Activated T-cell treated with anti-CD3 and anti-CD28 coated beads, Interleukin-2, amount 50 U/mL, for 72 hours (primary cell): ENCODE measurements at regions not wholly inside any gene's neighbourhood (a gene's known extent, or its start where the extent isn't known, plus 50 kb on each side); places are given as distances from the start of the nearest gene placed in this dataset.
"Not testable (repeated sequence)": the region's sequence is repeated elsewhere in the genome, so short reads cannot be mapped to it uniquely, and the experiment has no call there.

Source experiments
- ATAC-seq, 2 donors: fragments of 150-1000 bp; cut with Tn5 transposase; replicated peaks in 1 of 2; 2 replicates each; pipeline ENCODE4 v1.10.0; 2021; ENCODE audit warnings: moderate library complexity in 2 of 2, mild to moderate bottlenecking in 1 of 2
- DNase-seq, 2 donors: peaks; one replicate each; pipeline ENCODE4 v3.0.0; 2021 to 2022; ENCODE audit warnings: mixed read lengths in 1 of 2
- H3K27ac Mint-ChIP-seq: one replicate; pipeline ENCODE4 v1.8.0; 2022; ENCODE audit warnings: mild to moderate bottlenecking, moderate library complexity, mixed read lengths
- H3K27me3 Mint-ChIP-seq: one replicate; pipeline ENCODE4 v1.8.0; 2022; ENCODE audit warnings: low read depth, mixed read lengths
- H3K36me3 Mint-ChIP-seq, 2 donors: one replicate each; pipeline ENCODE4 v1.8.0; 2022; ENCODE audit warnings: mixed read lengths in 2 of 2, mild to moderate bottlenecking in 1 of 2; ENCODE audit not compliant: insufficient read depth in 2 of 2
- H3K4me1 Mint-ChIP-seq: one replicate; pipeline ENCODE4 v1.8.0; 2022; ENCODE audit warnings: low read depth, mixed read lengths
- H3K4me3 Mint-ChIP-seq, 2 donors: one replicate each; pipeline ENCODE4 v1.8.0; 2022; ENCODE audit warnings: mild to moderate bottlenecking in 2 of 2, mixed read lengths in 2 of 2, moderate library complexity in 2 of 2
- H3K9me3 Mint-ChIP-seq, 2 donors: one replicate each; pipeline ENCODE4 v1.8.0; 2022; ENCODE audit warnings: mixed read lengths in 2 of 2

DNA sequence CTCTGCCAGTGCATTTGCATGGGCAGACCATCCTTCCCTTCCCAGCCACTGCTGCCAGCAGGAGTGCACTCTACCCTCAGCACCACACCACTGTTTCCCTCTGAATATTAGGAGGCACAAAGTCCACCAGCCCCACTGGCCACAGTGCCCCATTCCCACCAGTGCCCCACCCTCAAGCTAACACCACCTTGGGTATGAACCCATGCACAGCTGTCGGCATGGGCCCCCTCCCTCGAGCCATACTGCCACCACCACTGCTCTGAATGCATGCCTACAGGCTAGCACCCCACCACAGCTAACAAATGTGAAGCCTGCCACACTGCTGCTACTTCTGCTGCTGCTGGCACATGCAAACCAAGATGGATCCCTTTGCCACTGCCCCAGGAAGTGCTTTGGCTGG lies 810.4 kb downstream of the TRAM1L1 start:
- H3K4me3 Mint-ChIP-seq = no peak overlapping the region

DNA sequence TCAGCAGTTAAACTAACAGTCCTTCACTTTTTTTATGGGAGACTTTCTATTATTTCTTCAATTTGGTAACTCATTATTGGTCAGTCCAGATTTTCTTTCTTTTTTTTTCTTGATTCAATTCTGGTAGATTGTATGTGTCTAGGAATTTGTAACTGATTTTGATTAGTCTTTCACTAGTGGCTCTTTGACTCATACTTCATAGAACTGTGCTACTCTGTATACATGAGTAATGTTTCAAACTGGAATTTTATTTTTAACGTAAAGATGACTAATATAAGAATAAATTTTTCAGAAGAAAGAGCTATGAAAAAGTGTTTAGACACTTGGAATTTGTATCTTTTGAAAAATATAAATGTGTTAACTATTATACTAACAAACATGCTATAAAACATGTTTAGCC lies 813.0 kb downstream of the TRAM1L1 start:
- ATAC-seq = no peak
- Mint-ChIP-seq H3K27ac (no peak overlapping the region), H3K4me3 (no peak overlapping the region), H3K4me1 (no peaks in the 10 kb centered on the region), H3K36me3 (no peaks in the 10 kb centered on the region), H3K9me3 (no peaks in the 10 kb centered on the region), H3K27me3 (no peaks in the 10 kb centered on the region)
- DNase-seq = no peak

More for the DNA sequence above, 810.4 kb downstream of the TRAM1L1 start:
- Mint-ChIP-seq H3K36me3 (no peaks in the 10 kb centered on the region), H3K27me3 (no peaks in the 10 kb centered on the region), H3K27ac (no peak overlapping the region), H3K9me3 (peaks cover 0 to 2% of the 10 kb centered on the region in 2 donors), H3K4me1 (no peaks in the 10 kb centered on the region)
- ATAC-seq (no peak), DNase-seq (no peak)

DNA sequence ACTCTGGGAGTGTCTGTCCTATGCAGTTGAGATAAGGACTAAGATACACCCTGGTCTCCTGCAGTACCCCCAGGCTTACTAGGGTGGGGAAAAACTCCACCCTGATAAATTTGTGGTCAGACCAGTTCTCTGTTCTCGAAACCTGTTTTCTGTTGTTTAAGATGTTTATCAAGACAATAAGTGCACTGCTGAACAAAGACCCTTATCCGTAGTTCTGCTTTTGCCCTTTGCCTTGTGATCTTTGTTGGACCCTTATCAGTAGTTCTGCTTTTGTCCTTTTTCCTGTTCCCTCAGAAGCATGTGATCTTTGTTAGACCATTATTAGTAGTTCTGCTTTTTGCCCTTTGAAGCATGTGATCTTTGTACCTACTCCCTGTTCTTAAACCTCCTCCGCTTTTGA lies 824.4 kb downstream of the TRAM1L1 start:
- not testable (repeated sequence) for ATAC-seq

DNA sequence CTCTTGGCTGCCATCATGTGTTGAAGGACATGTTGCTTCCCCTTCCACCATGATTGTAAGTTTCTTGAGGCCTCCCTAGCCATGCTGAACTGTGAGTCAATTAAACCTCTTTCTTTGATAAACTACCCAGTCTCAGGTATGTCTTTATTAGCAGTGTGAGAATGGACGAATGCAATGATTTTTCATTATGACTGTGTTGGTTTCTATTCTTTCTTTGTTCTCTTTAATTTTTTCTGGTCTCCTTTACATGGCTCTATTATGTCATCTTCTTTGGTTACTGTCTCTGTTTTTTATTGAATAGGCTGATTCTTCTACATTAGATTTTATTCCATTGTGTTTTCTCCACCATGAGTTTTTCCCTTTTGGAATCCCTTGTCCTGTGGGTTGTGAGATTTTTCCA lies 840.6 kb downstream of the TRAM1L1 start:
- Mint-ChIP-seq H3K9me3 (peaks cover 0 to 2% of the 10 kb centered on the region in 2 donors), H3K36me3 (no peaks in the 10 kb centered on the region), H3K4me1 (no peaks in the 10 kb centered on the region), H3K27ac (no peak overlapping the region), H3K27me3 (no peaks in the 10 kb centered on the region), H3K4me3 (no peak overlapping the region)
- no peak for DNase-seq
- no peak for ATAC-seq

More for the DNA sequence above, 824.4 kb downstream of the TRAM1L1 start:
- not testable (repeated sequence) for H3K27ac Mint-ChIP-seq, H3K4me1 Mint-ChIP-seq, H3K36me3 Mint-ChIP-seq, DNase-seq, H3K4me3 Mint-ChIP-seq, H3K27me3 Mint-ChIP-seq
- H3K9me3 Mint-ChIP-seq = peaks cover 17 to 19% of the 10 kb centered on the region in 2 donors

DNA sequence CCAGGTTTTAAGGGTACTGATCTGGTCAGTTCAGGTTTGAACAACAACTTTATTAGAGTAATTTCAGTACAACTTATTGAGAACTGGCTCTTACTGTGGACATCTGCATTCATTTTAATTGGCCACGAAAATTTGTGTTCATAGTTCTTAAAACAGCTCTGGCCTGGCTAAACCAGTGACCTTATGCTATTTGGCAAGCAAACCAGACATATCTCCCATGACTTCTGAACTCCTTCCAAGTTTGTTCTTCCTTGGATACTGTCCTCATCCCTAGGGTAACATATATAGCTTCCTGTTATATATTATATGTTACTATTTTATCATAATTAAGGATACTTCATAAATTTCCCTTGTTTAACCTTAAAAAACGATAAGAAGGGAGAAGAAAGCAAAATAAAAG lies 841.9 kb downstream of the TRAM1L1 start:
- Mint-ChIP-seq H3K4me3 (no peak overlapping the region), H3K9me3 (peaks cover 0 to 2% of the 10 kb centered on the region in 2 donors), H3K36me3 (no peaks in the 10 kb centered on the region), H3K27ac (no peak overlapping the region), H3K27me3 (no peaks in the 10 kb centered on the region), H3K4me1 (no peaks in the 10 kb centered on the region)
- ATAC-seq (no peak), DNase-seq (no peak)

DNA sequence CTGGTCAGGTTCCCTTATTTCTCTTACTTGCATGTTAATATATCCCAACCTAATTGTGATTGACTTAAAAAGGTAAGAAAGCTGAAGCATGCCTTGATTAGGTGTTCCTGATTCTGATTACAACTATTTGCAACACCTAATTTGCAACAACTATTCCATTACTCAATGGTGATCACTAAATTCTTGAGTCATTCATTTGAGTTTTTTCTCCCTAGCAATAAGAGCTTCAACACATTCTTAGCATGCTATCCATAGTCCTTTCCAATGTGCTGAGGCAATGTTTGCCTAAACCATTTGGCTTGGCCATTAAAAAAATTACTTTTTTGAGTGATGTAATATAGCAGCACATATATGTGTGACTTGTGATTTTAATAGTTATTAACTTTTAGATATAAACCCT lies 851.4 kb downstream of the TRAM1L1 start:
- Mint-ChIP-seq H3K4me3 (no peak overlapping the region), H3K27ac (no peak overlapping the region), H3K27me3 (no peaks in the 10 kb centered on the region), H3K4me1 (no peaks in the 10 kb centered on the region), H3K36me3 (no peaks in the 10 kb centered on the region), H3K9me3 (peaks cover 4 to 7% of the 10 kb centered on the region in 2 donors)
- DNase-seq (no peak), ATAC-seq (no peak)

DNA sequence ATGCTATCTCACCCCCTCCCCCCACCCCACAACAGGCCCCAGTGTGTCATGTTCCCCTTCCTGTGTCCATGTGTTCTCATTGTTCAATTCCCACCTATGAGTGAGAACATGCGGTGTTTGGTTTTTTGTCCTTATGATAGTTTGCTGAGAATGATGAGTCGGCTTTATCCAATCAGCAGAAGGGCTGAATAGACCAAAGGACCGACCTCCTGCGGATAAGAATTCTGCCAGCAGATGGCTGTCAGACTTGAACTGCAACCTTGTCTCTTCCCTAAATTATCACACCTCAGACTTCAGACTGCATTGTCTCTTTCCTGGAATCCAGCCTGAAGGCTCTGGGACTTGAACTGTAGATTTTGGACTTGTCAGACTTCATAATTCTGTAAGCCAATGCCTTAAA lies 853.4 kb downstream of the TRAM1L1 start:
- H3K27me3 Mint-ChIP-seq, H3K27ac Mint-ChIP-seq, H3K36me3 Mint-ChIP-seq, DNase-seq, ATAC-seq, H3K4me3 Mint-ChIP-seq, H3K4me1 Mint-ChIP-seq: not testable (repeated sequence)
- peaks cover 8 to 11% of the 10 kb centered on the region in 2 donors for H3K9me3 Mint-ChIP-seq

DNA sequence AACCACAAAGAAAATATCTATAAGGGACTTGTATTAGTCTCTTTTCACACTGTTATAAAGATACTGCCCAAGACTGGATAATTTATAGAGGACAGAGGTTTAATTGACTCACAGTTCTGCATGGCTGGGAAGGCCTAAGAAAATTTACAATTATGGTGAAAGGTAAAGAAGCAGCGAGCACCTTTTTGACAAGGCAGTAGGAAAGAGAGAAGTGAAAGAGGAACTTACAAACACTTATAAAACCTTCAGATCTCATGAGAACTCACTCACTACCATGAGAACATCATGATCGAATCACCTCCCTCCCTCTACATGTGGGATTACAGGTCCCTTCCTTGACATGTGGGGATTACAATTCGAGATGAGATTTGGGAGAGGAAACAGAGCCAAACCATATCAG lies 856.0 kb downstream of the TRAM1L1 start:
- Mint-ChIP-seq H3K36me3 (no peaks in the 10 kb centered on the region), H3K4me3 (no peak overlapping the region), H3K27ac (no peak overlapping the region), H3K27me3 (no peaks in the 10 kb centered on the region), H3K9me3 (peaks cover 4 to 11% of the 10 kb centered on the region in 2 donors), H3K4me1 (no peaks in the 10 kb centered on the region)
- no peak for DNase-seq
- no peak for ATAC-seq

DNA sequence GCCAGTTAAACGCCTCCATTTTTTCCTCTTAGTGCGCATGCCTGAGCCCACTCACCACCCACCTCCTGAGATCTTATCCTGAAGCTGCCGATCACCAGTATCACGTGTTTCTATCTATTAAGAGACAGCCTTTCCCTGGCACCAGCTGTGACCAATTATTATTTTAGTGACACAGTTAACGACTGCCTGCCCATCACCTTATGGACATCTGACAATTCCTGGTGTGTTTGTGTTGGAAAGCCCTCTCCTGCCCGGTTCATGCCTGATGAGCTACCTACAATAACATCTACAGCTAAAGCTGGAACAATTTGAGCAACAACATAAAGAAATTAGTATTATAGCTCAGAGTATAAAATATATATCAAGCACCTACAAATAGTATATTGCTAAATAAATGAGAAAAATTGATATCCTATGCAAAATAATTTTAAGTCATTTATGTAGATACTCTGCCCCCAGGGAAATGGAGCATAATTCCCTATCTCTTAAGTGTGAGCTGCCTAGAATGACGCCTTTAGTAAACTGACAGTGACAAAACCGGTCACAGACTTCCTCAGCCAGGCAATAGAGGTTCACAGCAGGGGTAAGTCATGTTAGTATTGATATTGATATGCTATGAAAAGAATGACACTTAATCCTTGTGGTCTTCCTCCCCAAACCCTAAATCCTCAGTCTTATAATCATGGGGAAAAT lies 862.2 kb downstream of the TRAM1L1 start:
- Mint-ChIP-seq H3K4me1 (no peaks in the 10 kb centered on the region), H3K9me3 (peaks cover 2 to 3% of the 10 kb centered on the region in 2 donors), H3K27me3 (no peaks in the 10 kb centered on the region), H3K4me3 (no peak overlapping the region), H3K27ac (no peak overlapping the region), H3K36me3 (no peaks in the 10 kb centered on the region)
- DNase-seq = no peak
- no peak for ATAC-seq

DNA sequence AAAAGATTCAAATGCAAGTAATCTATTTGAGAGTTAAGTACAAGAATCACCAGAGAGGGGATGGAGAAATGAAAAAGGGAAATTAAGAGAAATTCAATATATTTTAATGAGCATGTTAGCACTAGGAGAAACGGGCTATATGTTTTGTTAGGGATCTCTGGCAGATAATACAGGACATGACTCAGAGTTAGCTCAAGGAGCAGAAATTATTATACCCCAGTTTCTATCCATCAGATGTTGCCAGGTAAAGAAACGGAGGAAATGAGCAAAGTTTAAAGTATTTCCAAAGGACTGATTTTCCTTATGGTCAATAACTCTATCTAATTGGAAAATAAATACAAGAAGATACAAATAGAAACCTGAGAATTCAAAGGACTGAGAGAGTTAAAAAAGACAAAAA lies 867.6 kb downstream of the TRAM1L1 start:
- Mint-ChIP-seq H3K27ac (no peak overlapping the region), H3K9me3 (peaks cover 0 to 5% of the 10 kb centered on the region in 2 donors), H3K36me3 (no peaks in the 10 kb centered on the region), H3K27me3 (no peaks in the 10 kb centered on the region), H3K4me3 (no peak overlapping the region), H3K4me1 (no peaks in the 10 kb centered on the region)
- DNase-seq (no peak), ATAC-seq (no peak)

DNA sequence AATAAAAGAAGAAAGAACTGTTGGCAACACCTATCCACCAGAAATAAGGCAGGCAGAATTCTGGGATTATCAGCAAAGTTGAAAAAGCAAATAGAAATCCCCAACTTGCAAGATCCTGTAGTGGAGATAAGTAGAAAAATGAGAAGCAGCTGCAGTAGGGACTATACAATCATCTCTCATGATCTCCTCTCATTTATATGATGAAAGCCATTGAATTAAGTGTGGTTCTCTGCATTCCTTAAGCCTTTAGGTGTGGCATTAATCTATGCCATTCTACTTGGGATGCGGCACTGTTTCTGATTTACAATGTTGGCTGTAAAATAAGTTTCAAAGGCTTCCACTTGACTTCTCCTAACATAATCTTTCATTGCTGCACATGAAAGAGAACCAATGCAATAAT lies 869.8 kb downstream of the TRAM1L1 start:
- Mint-ChIP-seq H3K27ac (no peak overlapping the region), H3K27me3 (no peaks in the 10 kb centered on the region), H3K4me1 (no peaks in the 10 kb centered on the region), H3K9me3 (peaks cover 0 to 3% of the 10 kb centered on the region in 2 donors), H3K36me3 (no peaks in the 10 kb centered on the region), H3K4me3 (no peak overlapping the region)
- DNase-seq = no peak
- ATAC-seq = no peak

DNA sequence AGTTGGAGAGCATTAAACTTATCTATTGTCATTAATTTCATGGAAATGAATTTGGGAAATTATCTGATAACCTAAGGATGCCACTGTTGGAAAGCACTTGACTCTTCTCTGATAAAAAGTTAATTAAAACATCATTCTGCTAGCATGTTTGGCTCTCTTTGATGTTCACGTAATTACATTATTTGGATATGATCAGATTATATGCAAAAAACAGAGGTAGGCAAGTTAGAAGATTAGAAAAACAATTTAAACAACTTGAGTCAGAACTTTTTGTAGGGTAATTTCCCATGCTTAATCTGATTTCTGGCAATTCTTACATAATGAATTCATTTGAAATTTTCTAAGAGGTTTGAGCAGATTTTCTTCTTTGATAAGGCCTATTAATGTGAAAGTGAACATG lies 882.9 kb downstream of the TRAM1L1 start:
- no peak overlapping the region for H3K4me3 Mint-ChIP-seq
- DNase-seq (no peak), ATAC-seq (no peak)
- H3K36me3 Mint-ChIP-seq = no peaks in the 10 kb centered on the region
- H3K27me3 Mint-ChIP-seq = no peaks in the 10 kb centered on the region
- no peak overlapping the region for H3K27ac Mint-ChIP-seq
- no peaks in the 10 kb centered on the region for H3K4me1 Mint-ChIP-seq
- peaks cover 1 to 2% of the 10 kb centered on the region in 2 donors for H3K9me3 Mint-ChIP-seq

DNA sequence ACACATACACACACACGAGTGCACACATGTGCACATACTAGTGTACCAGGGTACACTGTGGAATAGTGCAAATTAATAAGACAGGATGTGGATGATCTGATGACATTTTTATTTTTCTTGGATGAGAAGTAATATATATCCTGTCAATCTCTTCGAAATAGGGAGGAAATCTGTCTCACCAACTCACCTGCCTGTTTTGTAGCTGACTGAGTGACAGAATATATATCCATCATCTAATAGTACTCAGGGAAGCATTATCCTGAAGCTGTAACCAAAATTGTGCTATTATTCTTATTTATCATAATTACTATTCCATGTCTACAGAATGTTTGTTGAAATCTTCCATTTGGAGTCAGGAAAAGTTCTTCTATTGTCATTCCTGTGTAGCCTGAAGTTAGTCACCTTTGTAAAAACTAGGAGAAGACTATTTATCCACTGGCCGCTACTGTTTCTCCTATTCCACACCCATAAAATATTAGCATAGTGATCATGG lies 888.0 kb downstream of the TRAM1L1 start:
- ATAC-seq = no peak
- Mint-ChIP-seq H3K4me3 (no peak overlapping the region), H3K4me1 (no peaks in the 10 kb centered on the region), H3K9me3 (peaks cover 0 to 3% of the 10 kb centered on the region in 2 donors), H3K27ac (no peak overlapping the region), H3K36me3 (no peaks in the 10 kb centered on the region), H3K27me3 (no peaks in the 10 kb centered on the region)
- no peak for DNase-seq

DNA sequence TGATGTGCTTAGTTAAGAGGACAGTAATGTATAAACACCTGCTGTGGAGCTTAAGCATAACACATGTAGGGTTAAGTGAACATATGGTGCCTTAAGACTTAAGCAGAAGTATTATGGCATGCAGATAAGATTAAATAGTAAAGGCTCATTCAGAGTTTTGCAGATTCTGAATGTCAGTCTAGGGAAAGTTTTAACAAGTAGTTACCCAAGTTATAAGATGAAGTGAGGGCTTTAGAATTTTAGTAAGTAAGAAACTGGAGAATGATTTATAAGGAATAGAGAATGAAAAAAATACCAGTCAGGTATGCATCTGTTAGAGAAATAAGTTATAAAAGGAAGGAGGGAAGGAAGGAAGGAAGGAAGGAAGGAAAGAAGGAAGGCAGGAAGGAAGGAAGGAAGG lies 902.1 kb downstream of the TRAM1L1 start:
- no peak overlapping the region for H3K4me3 Mint-ChIP-seq
- no peak overlapping the region for H3K27ac Mint-ChIP-seq
- ATAC-seq (no peak), DNase-seq (no peak)
- no peaks in the 10 kb centered on the region for H3K27me3 Mint-ChIP-seq
- H3K9me3 Mint-ChIP-seq = peaks cover 0 to 4% of the 10 kb centered on the region in 2 donors
- no peaks in the 10 kb centered on the region for H3K4me1 Mint-ChIP-seq
- no peaks in the 10 kb centered on the region for H3K36me3 Mint-ChIP-seq
